GM21367 (cell line): ENCODE measurements at regions not wholly inside any gene's neighbourhood (a gene's known extent, or its start where the extent isn't known, plus 50 kb on each side); places are given as distances from the start of the nearest gene placed in this dataset.

Experiments
- ATAC-seq: cut with Tn5 transposase; IDR thresholded peaks from one replicate; pipeline ENCODE4 v1.9.1; 2021; ENCODE audit not compliant: unreplicated experiment

- no peak for ATAC-seq
Measured at GRCh38 chr1:37420456-37420855, 53.9 kb upstream of the ZC3H12A start.

DNA sequence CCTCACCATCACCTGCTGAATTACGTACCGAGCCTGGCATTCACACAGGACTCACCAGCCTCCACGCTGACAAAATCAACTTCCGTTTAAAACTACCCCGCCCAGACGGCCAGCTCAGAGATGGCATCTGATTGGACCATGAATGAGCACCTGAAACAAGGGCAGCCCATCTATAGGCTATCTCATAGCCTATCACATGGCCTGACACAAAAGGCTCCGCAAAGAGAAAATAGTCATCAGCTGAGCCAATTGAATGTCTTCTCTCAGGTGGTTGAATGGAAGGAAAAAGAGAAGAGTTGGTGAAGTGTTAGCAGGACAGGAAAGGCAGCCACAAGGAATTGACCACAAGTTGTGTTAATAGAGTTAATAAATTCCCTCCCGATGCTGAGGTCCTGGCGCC lies 50.6 kb upstream of the ZC3H12A start:
- no peak for ATAC-seq

GRCh38 chr1:37424523-37424922 lies 49.9 kb upstream of the ZC3H12A start:
- ATAC-seq = no peak
